ENCODE measurements at regions not wholly inside any gene's neighbourhood (a gene's known extent, or its start where the extent isn't known, plus 50 kb on each side); places are given as distances from the start of the nearest gene placed in this dataset.
"Not testable (repeated sequence)": the region's sequence is repeated elsewhere in the genome, so short reads cannot be mapped to it uniquely, and the experiment has no call there.

GRCh38 chr17:20676656-20677055, 97.1 kb downstream of the CDRT15L2 start:
- H3K9me3 ChIP-seq (ENCODE audit: low read length); H3K4me3 Mint-ChIP-seq; H3K9me3 Mint-ChIP-seq; H3K27ac Mint-ChIP-seq; H3K4me1 Mint-ChIP-seq; H3K36me3 Mint-ChIP-seq; H3K36me3 ChIP-seq (ENCODE audit: insufficient read depth, low read length); DNase-seq; H3K27me3 ChIP-seq (ENCODE audit: insufficient read depth, low read length, poor library complexity, severe bottlenecking); POLR2A ChIA-PET; CTCF ChIA-PET; H3K4me1 ChIP-seq (ENCODE audit: insufficient read depth, low read length); H3K4me3 ChIP-seq (ENCODE audit: low read length); H3K27me3 Mint-ChIP-seq; H3K27ac ChIP-seq (ENCODE audit: low read depth, low read length): not testable (repeated sequence)

DNA sequence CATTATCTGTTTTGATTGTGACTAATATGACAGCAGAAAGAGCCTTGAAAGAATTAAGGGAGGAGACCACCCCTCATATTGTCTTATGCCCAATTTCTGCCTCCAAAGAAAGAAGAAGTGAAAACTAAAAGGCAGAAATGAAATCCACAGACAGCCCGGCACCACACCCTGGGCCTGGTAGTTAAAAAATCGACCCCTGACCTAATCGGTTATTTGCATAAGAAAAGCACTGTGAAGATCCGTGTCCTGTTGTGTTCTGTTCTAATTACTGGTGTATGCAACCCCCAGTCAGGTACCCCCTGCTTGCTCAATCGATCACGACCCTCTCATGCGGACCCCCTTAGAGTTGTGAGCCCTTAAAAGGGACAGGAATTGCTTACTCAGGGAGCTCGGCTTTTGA, 97.9 kb downstream of the CDRT15L2 start:
- POLR2A ChIA-PET; H3K4me3 ChIP-seq (ENCODE audit: low read length); H3K36me3 ChIP-seq (ENCODE audit: insufficient read depth, low read length); H3K4me1 Mint-ChIP-seq; H3K4me1 ChIP-seq (ENCODE audit: insufficient read depth, low read length); H3K36me3 Mint-ChIP-seq; CTCF ChIA-PET; H3K27me3 ChIP-seq (ENCODE audit: insufficient read depth, low read length, poor library complexity, severe bottlenecking); DNase-seq; H3K9me3 ChIP-seq (ENCODE audit: low read length); H3K9me3 Mint-ChIP-seq; H3K27ac ChIP-seq (ENCODE audit: low read depth, low read length); H3K4me3 Mint-ChIP-seq; H3K27me3 Mint-ChIP-seq: not testable (repeated sequence)
- H3K27ac Mint-ChIP-seq, result peak overlapping the region in 1 of 8 donors; percentile 21

DNA sequence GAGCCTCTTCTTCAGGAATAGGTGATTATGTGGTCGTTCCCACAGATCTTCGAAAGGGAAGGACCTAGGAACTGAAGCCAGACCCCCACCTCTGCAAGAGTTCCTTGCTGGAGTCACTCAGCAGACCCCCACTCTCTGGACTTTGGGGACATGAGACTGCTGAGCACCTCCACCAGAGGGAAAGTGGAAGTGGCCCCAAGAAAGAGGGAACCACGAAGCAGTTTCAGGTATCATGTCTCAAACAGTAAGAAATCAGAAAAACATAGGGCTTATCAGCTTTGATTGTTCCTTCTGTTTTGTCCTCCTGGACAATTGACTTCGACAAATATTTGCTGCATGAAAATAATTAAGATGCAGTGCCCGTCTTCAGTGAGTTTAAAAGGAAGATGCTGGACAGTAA, 98.9 kb downstream of the CDRT15L2 start:
- CTCF ChIA-PET; H3K4me3 Mint-ChIP-seq; H3K27me3 ChIP-seq (ENCODE audit: insufficient read depth, low read length, poor library complexity, severe bottlenecking); H3K27ac ChIP-seq (ENCODE audit: low read depth, low read length); H3K9me3 Mint-ChIP-seq; H3K36me3 Mint-ChIP-seq; H3K27ac Mint-ChIP-seq; DNase-seq; H3K9me3 ChIP-seq (ENCODE audit: low read length); H3K27me3 Mint-ChIP-seq; POLR2A ChIA-PET; H3K36me3 ChIP-seq (ENCODE audit: insufficient read depth, low read length); H3K4me1 Mint-ChIP-seq; H3K4me3 ChIP-seq (ENCODE audit: low read length); H3K4me1 ChIP-seq (ENCODE audit: insufficient read depth, low read length): not testable (repeated sequence)

DNA sequence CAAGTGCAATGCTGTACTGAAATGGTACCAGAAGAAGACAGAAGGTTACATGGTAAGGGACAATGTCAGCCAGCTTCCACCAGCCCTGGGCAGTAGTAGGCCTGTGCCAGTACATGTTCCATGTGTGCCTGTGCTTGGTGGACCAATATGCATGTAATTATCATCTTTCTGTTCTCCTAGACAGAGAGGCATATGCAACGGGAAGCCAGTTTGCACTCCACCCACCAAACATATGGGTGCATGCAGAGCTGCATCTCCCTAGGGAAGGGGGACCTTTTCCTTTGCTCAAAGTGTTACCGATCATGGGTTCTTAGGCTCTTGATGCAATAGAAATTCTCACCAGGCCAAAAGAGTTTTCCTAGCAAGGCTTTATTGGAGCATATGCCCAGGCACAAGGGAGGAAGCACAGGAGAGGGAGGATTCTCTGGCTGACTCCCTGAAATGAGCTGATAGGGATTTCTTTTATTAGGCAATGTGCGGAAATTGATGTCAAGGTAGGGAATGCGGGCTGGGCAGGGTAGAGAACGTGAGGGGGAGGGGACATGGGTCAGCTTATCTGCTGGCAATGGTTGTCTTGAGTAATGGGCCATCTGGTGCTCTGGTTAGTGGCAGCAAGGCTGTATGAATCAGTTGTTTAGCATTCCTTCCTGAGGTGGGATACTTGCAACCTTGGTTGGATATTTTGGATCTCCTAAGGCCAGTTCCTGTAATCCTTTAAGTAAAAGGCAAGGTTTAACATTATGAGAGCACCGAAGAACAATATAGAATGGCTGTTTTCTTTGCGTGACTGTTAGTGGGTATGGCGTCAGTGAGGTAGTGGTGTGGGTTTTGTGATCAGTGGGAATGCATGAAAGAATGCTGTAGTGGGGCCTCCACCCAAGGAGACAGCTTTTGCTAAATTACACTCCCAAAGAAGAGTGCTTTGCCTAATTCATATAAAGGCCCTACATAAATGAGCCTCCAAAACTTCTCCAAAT, 102.5 kb downstream of the CDRT15L2 start:
- H3K27ac ChIP-seq (ENCODE audit: low read depth, low read length); H3K9me3 ChIP-seq (ENCODE audit: low read length); H3K4me3 Mint-ChIP-seq; DNase-seq; H3K4me1 ChIP-seq (ENCODE audit: insufficient read depth, low read length); H3K36me3 Mint-ChIP-seq; H3K27me3 ChIP-seq (ENCODE audit: insufficient read depth, low read length, poor library complexity, severe bottlenecking); CTCF ChIA-PET; H3K27me3 Mint-ChIP-seq; H3K36me3 ChIP-seq (ENCODE audit: insufficient read depth, low read length); H3K9me3 Mint-ChIP-seq; H3K27ac Mint-ChIP-seq; H3K4me1 Mint-ChIP-seq; POLR2A ChIA-PET; H3K4me3 ChIP-seq (ENCODE audit: low read length): not testable (repeated sequence)

DNA sequence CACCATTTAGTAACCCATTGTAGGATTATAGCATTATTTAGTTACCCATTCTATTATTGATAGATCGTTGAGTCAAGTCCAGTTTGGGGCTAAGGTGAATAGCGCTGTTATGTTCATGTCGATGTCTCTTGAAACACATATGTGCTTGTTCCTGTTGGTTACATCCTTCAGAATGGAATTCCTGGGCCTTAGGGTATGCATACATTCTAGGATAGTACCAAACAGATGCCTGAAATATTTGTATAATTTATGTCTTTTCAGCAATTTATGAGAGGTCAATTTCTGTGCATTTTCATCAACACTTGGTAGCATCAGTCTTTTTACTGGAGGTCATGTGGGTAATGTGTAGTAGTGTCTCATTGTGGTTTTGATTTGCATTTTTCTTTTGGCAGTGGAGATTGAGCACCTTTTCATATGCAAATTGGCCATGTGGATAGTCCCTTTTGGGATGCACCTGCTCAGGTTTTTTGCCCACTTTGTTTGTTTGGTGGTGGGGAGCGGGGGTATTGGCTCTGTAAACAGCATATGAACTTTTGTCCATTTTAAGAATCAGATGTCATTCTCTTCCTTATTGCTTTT, 104.2 kb downstream of the CDRT15L2 start:
- H3K4me3 Mint-ChIP-seq; H3K36me3 ChIP-seq (ENCODE audit: insufficient read depth, low read length); POLR2A ChIA-PET; H3K4me1 ChIP-seq (ENCODE audit: insufficient read depth, low read length); H3K27me3 ChIP-seq (ENCODE audit: insufficient read depth, low read length, poor library complexity, severe bottlenecking); H3K9me3 ChIP-seq (ENCODE audit: low read length); H3K36me3 Mint-ChIP-seq; H3K4me1 Mint-ChIP-seq; H3K9me3 Mint-ChIP-seq; H3K27me3 Mint-ChIP-seq; H3K27ac ChIP-seq (ENCODE audit: low read depth, low read length); DNase-seq; H3K4me3 ChIP-seq (ENCODE audit: low read length); H3K27ac Mint-ChIP-seq; CTCF ChIA-PET: not testable (repeated sequence)

GRCh38 chr17:20684975-20685374, 105.5 kb downstream of the CDRT15L2 start:
- H3K9me3 Mint-ChIP-seq; H3K27ac Mint-ChIP-seq; H3K4me1 ChIP-seq (ENCODE audit: insufficient read depth, low read length); H3K27me3 Mint-ChIP-seq; H3K27ac ChIP-seq (ENCODE audit: low read depth, low read length); H3K4me1 Mint-ChIP-seq; DNase-seq; H3K4me3 Mint-ChIP-seq; H3K9me3 ChIP-seq (ENCODE audit: low read length); POLR2A ChIA-PET; CTCF ChIA-PET; H3K36me3 ChIP-seq (ENCODE audit: insufficient read depth, low read length); H3K27me3 ChIP-seq (ENCODE audit: insufficient read depth, low read length, poor library complexity, severe bottlenecking); H3K36me3 Mint-ChIP-seq; H3K4me3 ChIP-seq (ENCODE audit: low read length): not testable (repeated sequence)

DNA sequence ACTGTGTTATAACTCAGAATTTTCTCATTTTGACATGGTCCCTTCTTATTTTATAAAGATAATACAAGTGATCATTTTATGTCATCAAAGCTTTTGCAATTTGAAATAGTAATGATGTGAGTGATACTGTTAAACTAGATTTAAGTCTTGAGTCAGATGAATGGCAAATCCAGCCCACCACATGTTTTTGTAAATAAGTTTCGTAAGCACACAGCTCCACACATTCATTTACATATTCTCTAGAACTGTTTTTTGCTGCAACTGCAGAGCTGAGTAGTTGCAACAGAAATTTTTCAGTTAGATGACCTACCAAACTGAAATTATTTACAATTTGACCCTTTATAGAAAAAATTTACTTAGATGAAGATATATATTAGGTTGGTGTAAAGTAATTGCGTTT, 108.1 kb downstream of the CDRT15L2 start:
- H3K4me3 ChIP-seq (ENCODE audit: low read length); H3K36me3 Mint-ChIP-seq; H3K36me3 ChIP-seq (ENCODE audit: insufficient read depth, low read length); H3K4me1 Mint-ChIP-seq; H3K4me3 Mint-ChIP-seq; H3K27ac ChIP-seq (ENCODE audit: low read depth, low read length); H3K9me3 Mint-ChIP-seq; H3K4me1 ChIP-seq (ENCODE audit: insufficient read depth, low read length); H3K27me3 ChIP-seq (ENCODE audit: insufficient read depth, low read length, poor library complexity, severe bottlenecking); H3K27ac Mint-ChIP-seq; CTCF ChIA-PET; H3K27me3 Mint-ChIP-seq; DNase-seq; H3K9me3 ChIP-seq (ENCODE audit: low read length); POLR2A ChIA-PET: not testable (repeated sequence)

DNA sequence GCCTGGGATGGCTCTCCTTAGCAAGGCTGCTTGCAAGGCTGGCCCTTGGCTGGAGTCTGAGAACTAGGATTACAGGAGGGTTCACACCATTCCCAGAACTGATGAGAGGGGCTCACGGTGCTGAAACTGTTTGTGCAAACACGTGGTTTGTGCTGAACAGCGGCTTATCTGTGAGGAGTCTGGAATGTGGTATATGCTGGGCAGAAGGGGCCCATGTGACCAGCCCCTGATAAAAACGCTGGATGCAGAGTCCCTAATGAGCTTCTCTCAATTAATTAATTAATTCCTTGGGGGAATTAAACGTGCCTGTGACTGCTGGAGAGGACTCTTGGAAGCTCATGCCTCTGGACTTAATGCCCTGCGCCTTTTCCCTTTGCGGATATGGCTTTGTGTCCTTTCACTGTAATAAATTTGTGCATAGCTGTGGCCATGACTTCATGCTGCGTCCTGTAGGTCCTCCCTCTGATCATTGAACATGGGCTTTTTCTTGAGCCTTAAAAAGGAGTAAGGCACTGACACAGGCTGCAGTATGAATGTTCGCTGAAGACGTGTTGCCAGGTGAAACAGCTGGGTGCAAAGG, 109.7 kb downstream of the CDRT15L2 start:
- H3K27ac Mint-ChIP-seq; H3K36me3 ChIP-seq (ENCODE audit: insufficient read depth, low read length); H3K27me3 Mint-ChIP-seq; H3K4me3 ChIP-seq (ENCODE audit: low read length); DNase-seq; H3K4me1 Mint-ChIP-seq; H3K27me3 ChIP-seq (ENCODE audit: insufficient read depth, low read length, poor library complexity, severe bottlenecking); CTCF ChIA-PET; H3K4me3 Mint-ChIP-seq; H3K27ac ChIP-seq (ENCODE audit: low read depth, low read length); H3K9me3 ChIP-seq (ENCODE audit: low read length); H3K36me3 Mint-ChIP-seq; POLR2A ChIA-PET; H3K4me1 ChIP-seq (ENCODE audit: insufficient read depth, low read length); H3K9me3 Mint-ChIP-seq: not testable (repeated sequence)

Measured in CD8-positive, alpha-beta memory T cell (primary cell).